HG02870 (cell line): ENCODE measurements at regions not wholly inside any gene's neighbourhood (a gene's known extent, or its start where the extent isn't known, plus 50 kb on each side); places are given as distances from the start of the nearest gene placed in this dataset.
"Not testable (repeated sequence)": the region's sequence is repeated elsewhere in the genome, so short reads cannot be mapped to it uniquely, and the experiment has no call there.

Experiments used
- ATAC-seq: cut with Tn5 transposase; IDR thresholded peaks from one replicate; pipeline ENCODE4 v1.9.1; 2021; ENCODE audit warnings: mild to moderate bottlenecking, moderate library complexity; ENCODE audit not compliant: unreplicated experiment

- not testable (repeated sequence) for ATAC-seq
Measured at GRCh38 chr21:27768046-27768637, 801.3 kb upstream of the ADAMTS5 start.

GRCh38 chr21:27764056-27764455 is 797.2 kb upstream of the ADAMTS5 start:
- no peak for ATAC-seq

GRCh38 chr21:27761623-27762022 is 794.7 kb upstream of the ADAMTS5 start:
- ATAC-seq: no peak

GRCh38 chr21:27759820-27760219 is 792.9 kb upstream of the ADAMTS5 start:
- no peak for ATAC-seq

GRCh38 chr21:27759091-27759659 is 792.3 kb upstream of the ADAMTS5 start:
- no peak for ATAC-seq

GRCh38 chr21:27756191-27756590 is 789.3 kb upstream of the ADAMTS5 start:
- no peak for ATAC-seq

- ATAC-seq: no peak
Measured at GRCh38 chr21:27743971-27744564, 777.2 kb upstream of the ADAMTS5 start.

GRCh38 chr21:27741736-27742135 is 774.8 kb upstream of the ADAMTS5 start:
- no peak for ATAC-seq

- ATAC-seq: no peak
Measured at GRCh38 chr21:27740084-27740483, 773.2 kb upstream of the ADAMTS5 start.

GRCh38 chr21:27739187-27739586 is 772.3 kb upstream of the ADAMTS5 start:
- ATAC-seq: no peak

GRCh38 chr21:27735699-27736098 is 768.8 kb upstream of the ADAMTS5 start:
- ATAC-seq: no peak

GRCh38 chr21:27734146-27734545 is 767.3 kb upstream of the ADAMTS5 start:
- no peak for ATAC-seq

GRCh38 chr21:27725916-27726315 is 759.0 kb upstream of the ADAMTS5 start:
- ATAC-seq: no peak

- no peak for ATAC-seq
Measured at GRCh38 chr21:27722095-27722494, 755.2 kb upstream of the ADAMTS5 start.

GRCh38 chr21:27721675-27722074 is 754.8 kb upstream of the ADAMTS5 start:
- ATAC-seq: no peak

- ATAC-seq: no peak
Measured at GRCh38 chr21:27719226-27719625, 752.3 kb upstream of the ADAMTS5 start.

- no peak for ATAC-seq
Measured at GRCh38 chr21:27715131-27715530, 748.2 kb upstream of the ADAMTS5 start.

GRCh38 chr21:27713154-27714109 is 746.5 kb upstream of the ADAMTS5 start:
- ATAC-seq: no peak

- no peak for ATAC-seq
Measured at GRCh38 chr21:27704567-27705166, 737.8 kb upstream of the ADAMTS5 start.

- ATAC-seq: no peak
Measured at GRCh38 chr21:27703791-27704190, 736.9 kb upstream of the ADAMTS5 start.

GRCh38 chr21:27700974-27701614 is 734.2 kb upstream of the ADAMTS5 start:
- ATAC-seq: no peak
